GM12878 (cell line): ENCODE measurements at regions not wholly inside any gene's neighbourhood (a gene's known extent, or its start where the extent isn't known, plus 50 kb on each side); places are given as distances from the start of the nearest gene placed in this dataset.

Experiments used
- ATAC-seq: fragments of 200-7000 bp; cut with Tn5 transposase; 3 replicates; pipeline ENCODE4 v1.9.1; 2020; ENCODE audit warnings: mild to moderate bottlenecking, moderate library complexity
- BruUV-seq: library from RNA; stranded (reverse); fragments of 400-500 nt; replicated peaks from 2 replicates; lab custom pipeline; 2021; lab: Mats Ljungman, UMichigan
- CTCF ChIA-PET: fragments of 300-600 bp; sonication (Branson Sonifier 250); formaldehyde crosslinking; extraction: SDS; loops from one replicate; lab custom pipeline; 2021; ENCODE audit warnings: inconsistent platforms; lab: Yijun Ruan, JAX
- POLR2A ChIA-PET: fragments of 350-600 bp; formaldehyde crosslinking; extraction: SDS; loops from one replicate; lab custom pipeline; 2021; ENCODE audit warnings: inconsistent platforms; lab: Charles Lee
- RAD21 ChIA-PET: fragments of 300-600 bp; sonication (Branson Sonifier 250); formaldehyde crosslinking; loops from one replicate; lab custom pipeline; 2023; ENCODE audit warnings: antibody characterized with exemption; ENCODE audit not compliant: unreplicated experiment; lab: Charles Lee
- SMC1A ChIA-PET: fragments of 300-600 bp; sonication (Branson Sonifier 250); formaldehyde crosslinking; loops from one replicate; lab custom pipeline; 2023; ENCODE audit not compliant: unreplicated experiment, uncharacterized antibody; lab: Charles Lee
- DNase-seq: peaks from one replicate; pipeline ENCODE4 v3.0.0-alpha.2; 2011; ENCODE audit warnings: low read depth, low spot score
- FAIRE-seq: peaks from 3 replicates; lab custom pipeline; 2011; peaks lifted over from hg19 to GRCh38; lab: Jason Lieb, UNC
- H2AFZ ChIP-seq: 2 replicates; pipeline ENCODE4 v1.6.0; 2011; ENCODE audit warnings: low read depth, low read length, control low read depth; ENCODE audit not compliant: control insufficient read depth
- H3K27ac ChIP-seq: 2 replicates; pipeline ENCODE4 v1.5.1; 2011; ENCODE audit warnings: control low read depth; ENCODE audit not compliant: control insufficient read depth, insufficient read depth
- H3K27me3 ChIP-seq, 2 experiments: replicated peaks in 1 of 2; 2 replicates each; pipeline versions ENCODE4 v1.6.0 to v1.6.1; 2011; ENCODE audit warnings: low read length in 1 of 2; ENCODE audit not compliant: control insufficient read depth in 2 of 2, insufficient read depth in 2 of 2
- H3K36me3 ChIP-seq, 2 experiments: 2 replicates each; pipeline ENCODE4 v1.5.1; 2011; ENCODE audit warnings: low read length in 1 of 2; ENCODE audit not compliant: control insufficient read depth in 2 of 2, insufficient read depth in 2 of 2
- H3K4me1 ChIP-seq: 2 replicates; pipeline ENCODE4 v1.6.1; 2011; ENCODE audit warnings: mild to moderate bottlenecking, low read length, moderate library complexity, mixed read lengths; ENCODE audit not compliant: control insufficient read depth, insufficient read depth
- H3K4me2 ChIP-seq: 2 replicates; pipeline ENCODE4 v1.6.0; 2011; ENCODE audit warnings: control low read depth; ENCODE audit not compliant: control insufficient read depth, insufficient read depth
- H3K4me3 ChIP-seq: fragments of 200-600 bp; sonication (generic); 2 replicates; pipeline ENCODE4 v1.5.1; 2016
- H3K79me2 ChIP-seq: 2 replicates; pipeline ENCODE4 v1.6.0; 2011; ENCODE audit warnings: low read length; ENCODE audit not compliant: control insufficient read depth, insufficient read depth
- H3K9ac ChIP-seq: 2 replicates; pipeline ENCODE4 v1.8.0; 2011; ENCODE audit warnings: low read length, control low read depth, mixed read lengths; ENCODE audit not compliant: control insufficient read depth, insufficient read depth
- H3K9me3 ChIP-seq: replicated peaks from 3 replicates; pipeline ENCODE4 v1.5.1; 2011; ENCODE audit warnings: mild to moderate bottlenecking, low read length; ENCODE audit not compliant: control insufficient read depth, insufficient read depth
- H4K20me1 ChIP-seq: 2 replicates; pipeline ENCODE4 v1.6.0; 2011; ENCODE audit not compliant: control insufficient read depth, insufficient read depth
- CBX3 ChIP-seq: fragments of 200-600 bp; sonication (generic); IDR thresholded peaks from 2 replicates; pipeline ENCODE4 v1.6.1; 2016; ENCODE audit warnings: low read depth, borderline replicate concordance
- CTCF ChIP-seq, 3 experiments: IDR thresholded peaks in 2 of 3; conservative IDR thresholded peaks in 1 of 3; 2 replicates each; pipeline ENCODE4 v1.5.1; 2011; ENCODE audit warnings: low read depth in 3 of 3, low read length in 3 of 3, mild to moderate bottlenecking in 3 of 3, control low read depth in 2 of 3, moderate library complexity in 2 of 3, inconsistent platforms in 1 of 3, mixed read lengths in 1 of 3; ENCODE audit not compliant: control insufficient read depth in 2 of 3, insufficient read depth in 1 of 3; ENCODE audit errors: extremely low read depth in 1 of 3
- EZH2 ChIP-seq: IDR thresholded peaks from 2 replicates; pipeline ENCODE4 v1.6.1; 2012; ENCODE audit warnings: low read depth, mild to moderate bottlenecking, control low read depth, inconsistent platforms, low read length, borderline replicate concordance; ENCODE audit not compliant: control insufficient read depth
- HDAC2 ChIP-seq: fragments of 200-600 bp; sonication (generic); IDR thresholded peaks from 2 replicates; pipeline ENCODE4 v1.6.1; 2017
- KAT2A ChIP-seq: conservative IDR thresholded peaks from 2 replicates; pipeline ENCODE4 v1.6.1; 2011; ENCODE audit warnings: low read depth, low read length; ENCODE audit not compliant: control insufficient read depth
- NBN ChIP-seq: fragments of 450-650 bp; IDR thresholded peaks from 2 replicates; pipeline ENCODE4 v1.6.1; 2016
- NFYA ChIP-seq: IDR thresholded peaks from 2 replicates; pipeline ENCODE4 v1.6.1; 2011; ENCODE audit warnings: low read depth, mild to moderate bottlenecking, low read length, improper control_type of control experiment, borderline replicate concordance
- RAD21 ChIP-seq: IDR thresholded peaks from 2 replicates; pipeline ENCODE4 v1.6.1; 2011; ENCODE audit warnings: mild to moderate bottlenecking, low read depth, low read length, moderate library complexity; ENCODE audit not compliant: insufficient read depth
- SMC3 ChIP-seq: IDR thresholded peaks from 2 replicates; pipeline ENCODE4 v1.6.1; 2011; ENCODE audit warnings: low read length, improper control_type of control experiment, borderline replicate concordance
- USF2 ChIP-seq: IDR thresholded peaks from 2 replicates; pipeline ENCODE4 v1.6.1; 2011; ENCODE audit warnings: low read depth, low read length, improper control_type of control experiment, borderline replicate concordance
- WGBS: methylation state at CpG from one replicate; pipeline ENCODE4 v1.1.6; 2016; ENCODE audit warnings: low lambda C conversion rate; ENCODE audit not compliant: insufficient replicate concordance, insufficient coverage; ENCODE audit errors: missing lambda C conversion rate; 5-methylcytosine and 5-hydroxymethylcytosine counted together
- in situ Hi-C: fragments of 300-500 bp; cut with MboI; formaldehyde crosslinking; loops from 9 replicates; pipeline ENCODE4 v1.14.3; 2018; ENCODE audit warnings: mixed read lengths
- intact Hi-C: fragments of 100-400 bp; cut with micrococcal nuclease; formaldehyde crosslinking; loops from one replicate; pipeline ENCODE4 v1.14.2; 2022; ENCODE audit not compliant: unreplicated experiment

- TF ChIP-seq HDAC2, result no peak
- TF ChIP-seq, all 136 proteins: peak for 0
- H3K9me3 ChIP-seq, result no peaks in the 10 kb centered on the region
- no peak overlapping the region for H3K27ac ChIP-seq
- RAD21 ChIA-PET, result no interaction called here
- CTCF ChIA-PET, result interaction anchor here (0.9 to 6.6 kb wide), 8 partner anchors 61 to 387 kb away, joined by 3 to 30 read pairs (median 3); no protein-coding TSS in a partner anchor
- FAIRE-seq (no peak), DNase-seq (no peak), ATAC-seq (no peak)
- POLR2A ChIA-PET, result no interaction called here
- no peak overlapping the region for H2AFZ ChIP-seq
- H3K4me3 ChIP-seq, result no peak overlapping the region
- H3K4me1 ChIP-seq, result no peaks in the 10 kb centered on the region
- H4K20me1 ChIP-seq, result no peaks in the 10 kb centered on the region
- H3K79me2 ChIP-seq, result no peaks in the 10 kb centered on the region
- in situ Hi-C loops, result loop anchor here (10.0 kb wide), 1 partner anchor 382 kb away; no protein-coding TSS in a partner anchor
- BruUV-seq, result no TSS peak
- H3K9ac ChIP-seq, result no peak overlapping the region
- SMC1A ChIA-PET, result interaction anchor here (1.1 to 4.8 kb wide), 3 partner anchors 23 to 388 kb away, joined by 4 to 17 read pairs (median 14); no protein-coding TSS in a partner anchor
- no peak overlapping the region for H3K4me2 ChIP-seq
- intact Hi-C loops, result no loop called here
- WGBS, result 66% methylated on average over 2 of the region's 2 CpGs
- H3K27me3 ChIP-seq, result peaks cover 0 to 3% of the 10 kb centered on the region in 2 experiments; a peak in 1 of 4 replicates
- no peaks in the 10 kb centered on the region for H3K36me3 ChIP-seq
Observed at GRCh38 chr4:175953116-175953515, 112.5 kb upstream of the WDR17 start.

GRCh38 chr4:175953960-175954521 is 111.6 kb upstream of the WDR17 start:
- in situ Hi-C loops, result loop anchor here (10.0 kb wide), 1 partner anchor 381 kb away; no protein-coding TSS in a partner anchor
- Histone ChIP-seq H4K20me1 (no peaks in the 10 kb centered on the region), H3K4me1 (no peaks in the 10 kb centered on the region), H3K27me3 (peaks cover 0 to 3% of the 10 kb centered on the region in 2 experiments; a peak in 1 of 4 replicates), H3K36me3 (no peaks in the 10 kb centered on the region), H3K4me3 (no peak overlapping the region), H3K9me3 (no peaks in the 10 kb centered on the region), H3K79me2 (no peaks in the 10 kb centered on the region), H3K9ac (no peak overlapping the region), H3K4me2 (no peak overlapping the region), H2AFZ (no peak overlapping the region), H3K27ac (no peak overlapping the region)
- ATAC-seq (peak; percentile 95), FAIRE-seq (peak; percentile 27), DNase-seq (no peak)
- ChIA-PET RAD21 (interaction anchor here (0.6 to 1.1 kb wide), 4 partner anchors 263 to 387 kb away, joined by 3 to 4 read pairs (median 3); no protein-coding TSS in a partner anchor), POLR2A (no interaction called here), CTCF (interaction anchor here (0.9 to 1.7 kb wide), 12 partner anchors 46 to 387 kb away, joined by 3 to 8 read pairs (median 3); no protein-coding TSS in a partner anchor), SMC1A (interaction anchor here (0.8 to 4.8 kb wide), 6 partner anchors 22 to 387 kb away, joined by 3 to 17 read pairs (median 4); no protein-coding TSS in a partner anchor)
- intact Hi-C loops, result loop anchor here (1.0 to 2.0 kb wide), 3 partner anchors 43 to 387 kb away; no protein-coding TSS in a partner anchor
- WGBS, result 0% methylated on average over 5 of the region's 5 CpGs
- no TSS peak for BruUV-seq
- TF ChIP-seq NBN, result no peak
- TF ChIP-seq CTCF (IDR thresholded peaks at IDR 0.05 in 2 of 3, conservative IDR thresholded peaks at IDR 0.05 in 1 of 3; ENCODE audit: control insufficient read depth in 2 of 3, extremely low read depth in 1 of 3, insufficient read depth in 1 of 3, low read depth in 3 of 3, low read length in 3 of 3), result peak; percentile 40 to 46 (median 44); a peak in 5 of 6 replicates
- peak; percentile 67 for TF ChIP-seq RAD21
- TF ChIP-seq USF2, result peak; percentile 3; the same call in 1 of the 2 replicates
- TF ChIP-seq EZH2, result no peak
- TF ChIP-seq SMC3, result peak; percentile 42; the same call in 1 of the 2 replicates
- TF ChIP-seq KAT2A, result no peak
- no peak for TF ChIP-seq NFYA
- no peak for TF ChIP-seq CBX3
- TF ChIP-seq, all 136 proteins: peak for 4
